ENCODE measurements at regions not wholly inside any gene's neighbourhood (a gene's known extent, or its start where the extent isn't known, plus 50 kb on each side); places are given as distances from the start of the nearest gene placed in this dataset.

DNA sequence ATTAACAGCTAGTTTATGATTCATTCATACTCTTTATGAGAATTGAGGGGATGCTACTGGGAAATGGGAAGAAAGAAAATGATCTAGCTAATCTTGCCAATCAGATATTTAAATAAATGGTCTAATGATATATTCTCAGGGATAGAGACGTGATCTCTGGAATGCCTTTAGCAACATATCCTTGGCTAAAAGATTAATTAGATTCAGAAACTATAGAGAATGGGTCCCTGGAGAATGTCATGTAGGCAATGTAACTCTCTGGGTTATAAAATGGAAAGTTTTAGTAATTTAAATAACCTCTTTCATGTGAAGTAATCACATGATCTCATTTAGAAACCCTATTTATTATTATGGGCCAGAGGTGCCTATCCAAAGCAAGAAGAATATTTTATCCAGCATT lies 771.0 kb upstream of the CDH2 start:
- H3K36me3 Mint-ChIP-seq (ENCODE audit: low read depth) = no peaks in the 10 kb centered on the region
- DNase-seq = no peak
- no peaks in the 10 kb centered on the region for H3K27me3 Mint-ChIP-seq
- ChIA-PET CTCF (no interaction called here), POLR2A (no interaction called here)
- no peak overlapping the region for H3K4me3 Mint-ChIP-seq
- peaks cover 7% of the 10 kb centered on the region for H3K9me3 Mint-ChIP-seq
- no peak overlapping the region for H3K27ac Mint-ChIP-seq
- H3K4me1 Mint-ChIP-seq = no peaks in the 10 kb centered on the region

DNA sequence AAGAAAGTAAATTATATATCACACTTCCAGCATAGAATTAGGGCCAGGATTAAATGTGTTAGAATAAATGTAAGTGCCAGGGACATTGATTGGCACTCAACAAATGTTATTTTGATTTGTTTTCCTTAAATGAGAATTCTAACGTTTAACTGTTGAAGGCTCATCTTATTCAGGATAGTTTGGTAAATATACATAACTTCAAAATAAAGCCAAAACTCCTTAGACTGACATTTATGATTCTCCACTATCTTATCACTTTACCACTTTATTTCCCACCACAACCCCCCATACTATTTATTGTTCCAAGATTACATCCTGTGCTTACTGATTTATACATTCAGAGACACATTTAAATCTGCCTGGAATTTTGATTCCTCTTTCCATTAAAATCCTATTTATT lies 769.5 kb upstream of the CDH2 start:
- Mint-ChIP-seq H3K9me3 (peaks cover 9% of the 10 kb centered on the region), H3K4me1 (no peaks in the 10 kb centered on the region), H3K27ac (no peak overlapping the region), H3K4me3 (no peak overlapping the region), H3K36me3 (ENCODE audit: low read depth) (no peaks in the 10 kb centered on the region), H3K27me3 (no peaks in the 10 kb centered on the region)
- DNase-seq = no peak
- CTCF ChIA-PET = no interaction called here
- POLR2A ChIA-PET = no interaction called here

DNA sequence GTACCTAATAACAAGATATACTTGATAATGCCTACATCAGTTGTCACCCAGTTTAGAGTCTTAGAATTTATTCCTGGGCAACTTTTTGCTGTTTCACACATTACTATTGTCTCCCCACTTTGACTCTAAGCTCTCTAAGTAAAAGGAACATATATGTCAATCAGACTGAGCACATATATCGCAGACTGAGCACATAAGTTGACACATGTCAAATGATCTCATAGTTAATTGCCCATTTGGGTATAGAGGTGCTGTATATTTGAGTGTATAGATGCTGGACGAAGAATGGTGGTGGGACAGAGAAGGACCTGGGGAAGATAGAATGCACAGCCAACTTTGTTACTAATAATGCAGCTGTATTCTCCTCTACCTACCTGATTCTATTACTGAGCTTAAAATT lies 746.0 kb upstream of the CDH2 start:
- no peak for DNase-seq
- CTCF ChIA-PET = no interaction called here
- H3K27ac Mint-ChIP-seq = no peak overlapping the region
- H3K36me3 Mint-ChIP-seq (ENCODE audit: low read depth) = no peaks in the 10 kb centered on the region
- H3K4me3 Mint-ChIP-seq = no peak overlapping the region
- H3K27me3 Mint-ChIP-seq = no peaks in the 10 kb centered on the region
- POLR2A ChIA-PET = no interaction called here
- peaks cover 3% of the 10 kb centered on the region for H3K9me3 Mint-ChIP-seq
- no peaks in the 10 kb centered on the region for H3K4me1 Mint-ChIP-seq

DNA sequence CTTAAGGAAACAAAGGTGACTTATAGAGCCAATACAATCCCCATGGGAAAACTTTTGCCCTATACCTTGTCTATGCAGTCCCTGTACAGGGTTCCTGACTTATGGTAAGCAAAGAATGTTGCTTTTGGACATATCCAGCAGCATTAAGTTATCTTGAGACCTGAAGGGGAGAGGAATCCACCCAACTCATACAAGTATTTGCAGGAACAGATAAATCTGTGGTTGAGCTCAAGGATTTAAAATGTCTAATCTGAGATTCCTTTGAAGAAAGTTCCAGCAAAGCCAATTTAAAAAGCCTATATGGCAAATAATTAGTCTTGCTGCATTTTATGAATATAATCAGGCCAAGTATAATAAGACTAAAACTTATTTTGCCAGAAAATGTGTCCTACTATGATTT lies 739.5 kb upstream of the CDH2 start:
- Mint-ChIP-seq H3K27ac (no peak overlapping the region), H3K9me3 (peaks cover 3% of the 10 kb centered on the region), H3K4me1 (no peaks in the 10 kb centered on the region), H3K4me3 (no peak overlapping the region), H3K27me3 (no peaks in the 10 kb centered on the region), H3K36me3 (ENCODE audit: low read depth) (no peaks in the 10 kb centered on the region)
- POLR2A ChIA-PET = no interaction called here
- CTCF ChIA-PET = no interaction called here
- no peak for DNase-seq

DNA sequence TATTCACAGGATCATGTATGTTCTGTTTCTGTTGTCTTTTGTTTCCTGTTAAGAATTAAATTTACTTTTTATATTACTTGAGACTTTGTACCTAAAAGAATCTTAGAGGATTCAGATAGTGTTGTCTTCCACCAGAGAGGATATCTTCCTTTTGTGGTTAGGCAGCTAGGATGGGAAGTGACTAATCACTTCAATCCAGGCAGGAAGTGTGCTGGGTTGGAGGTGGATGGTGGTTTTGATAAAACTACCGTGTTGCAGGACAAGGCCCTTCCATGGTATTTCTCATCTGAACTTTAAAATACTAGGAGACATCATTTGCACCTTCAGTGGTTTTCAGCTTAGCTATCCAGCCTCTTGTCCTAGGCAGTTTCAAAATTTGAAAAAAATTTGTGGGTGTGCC lies 728.6 kb upstream of the CDH2 start:
- Mint-ChIP-seq H3K9me3 (peaks cover 3% of the 10 kb centered on the region), H3K4me1 (no peaks in the 10 kb centered on the region), H3K36me3 (ENCODE audit: low read depth) (no peaks in the 10 kb centered on the region), H3K27me3 (no peaks in the 10 kb centered on the region), H3K4me3 (no peak overlapping the region), H3K27ac (no peak overlapping the region)
- DNase-seq = no peak
- CTCF ChIA-PET = no interaction called here
- POLR2A ChIA-PET = no interaction called here

DNA sequence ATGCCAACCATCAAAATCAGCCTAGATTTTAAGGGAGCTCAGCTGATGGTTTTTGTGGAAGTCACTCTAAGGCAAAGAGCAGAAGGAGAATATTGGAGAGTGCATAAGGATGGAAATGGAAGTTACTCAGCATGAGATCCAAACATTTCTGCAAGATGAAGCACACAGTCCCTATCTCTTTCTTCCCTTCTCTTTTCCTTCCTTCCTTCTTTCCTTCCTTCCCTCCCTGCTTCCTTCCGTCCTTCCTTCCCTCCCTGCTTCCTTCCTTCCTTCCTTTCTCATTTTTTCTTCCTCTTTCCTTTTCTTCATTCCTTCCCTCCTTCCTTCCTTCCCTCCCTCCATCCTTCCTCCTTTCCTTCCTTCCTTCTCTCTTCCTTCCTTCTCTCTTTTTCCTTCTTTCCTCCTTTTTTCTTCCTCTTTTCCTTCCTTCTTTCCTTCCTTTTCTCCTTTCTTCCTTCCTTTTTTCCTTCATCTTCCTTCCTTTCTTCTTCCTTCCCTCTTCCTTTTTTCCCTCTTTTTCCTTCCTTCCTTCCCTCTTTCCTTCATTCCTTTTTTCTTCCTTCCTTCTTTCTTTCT lies 727.9 kb upstream of the CDH2 start:
- no peak for DNase-seq
- Mint-ChIP-seq H3K27me3 (no peaks in the 10 kb centered on the region), H3K36me3 (ENCODE audit: low read depth) (no peaks in the 10 kb centered on the region), H3K4me1 (no peaks in the 10 kb centered on the region), H3K27ac (no peak overlapping the region), H3K4me3 (no peak overlapping the region), H3K9me3 (peaks cover 3% of the 10 kb centered on the region)
- POLR2A ChIA-PET = no interaction called here
- CTCF ChIA-PET = no interaction called here

DNA sequence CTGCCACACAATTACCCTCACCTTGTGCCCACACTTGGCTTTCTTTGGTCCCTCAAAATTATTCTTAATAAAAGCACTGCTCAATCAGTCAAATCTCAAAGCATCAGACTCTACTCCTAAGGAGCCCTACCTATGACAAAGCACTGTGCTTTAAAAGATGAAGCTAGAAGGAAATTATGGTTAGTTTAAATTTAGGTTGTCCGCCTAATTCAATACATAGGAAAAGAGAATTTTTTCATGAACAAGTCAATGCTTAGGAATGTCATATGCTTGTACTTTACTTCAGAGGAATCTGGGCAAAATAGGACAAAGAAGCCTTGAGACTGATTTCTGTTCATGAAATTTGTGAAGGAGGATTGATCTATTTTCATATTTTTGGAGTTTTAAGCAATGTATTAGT lies 726.4 kb upstream of the CDH2 start:
- Mint-ChIP-seq H3K4me3 (no peak overlapping the region), H3K36me3 (ENCODE audit: low read depth) (no peaks in the 10 kb centered on the region), H3K4me1 (no peaks in the 10 kb centered on the region), H3K27ac (no peak overlapping the region), H3K9me3 (peaks cover 3% of the 10 kb centered on the region), H3K27me3 (no peaks in the 10 kb centered on the region)
- POLR2A ChIA-PET = no interaction called here
- DNase-seq = no peak
- CTCF ChIA-PET = no interaction called here

DNA sequence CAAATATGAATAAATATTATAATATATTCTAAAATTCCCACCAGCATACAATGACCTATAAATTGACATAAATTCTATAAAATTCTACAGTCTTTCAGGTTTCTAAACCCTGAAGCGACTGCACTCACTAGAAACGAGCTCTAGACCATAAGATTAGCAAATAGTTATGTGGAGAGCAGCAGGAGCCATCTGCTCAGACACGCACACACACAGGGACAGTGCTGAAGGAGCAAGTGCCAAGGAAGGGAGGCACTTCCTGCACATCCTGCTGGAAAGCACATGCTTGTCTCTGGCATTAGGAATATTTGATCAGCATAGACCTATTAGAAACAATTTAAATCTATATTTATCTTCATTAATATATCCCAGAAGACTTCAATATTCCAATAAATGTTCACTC lies 713.9 kb upstream of the CDH2 start:
- Mint-ChIP-seq H3K4me1 (no peaks in the 10 kb centered on the region), H3K27ac (no peak overlapping the region)
- CTCF ChIA-PET = no interaction called here

DNA sequence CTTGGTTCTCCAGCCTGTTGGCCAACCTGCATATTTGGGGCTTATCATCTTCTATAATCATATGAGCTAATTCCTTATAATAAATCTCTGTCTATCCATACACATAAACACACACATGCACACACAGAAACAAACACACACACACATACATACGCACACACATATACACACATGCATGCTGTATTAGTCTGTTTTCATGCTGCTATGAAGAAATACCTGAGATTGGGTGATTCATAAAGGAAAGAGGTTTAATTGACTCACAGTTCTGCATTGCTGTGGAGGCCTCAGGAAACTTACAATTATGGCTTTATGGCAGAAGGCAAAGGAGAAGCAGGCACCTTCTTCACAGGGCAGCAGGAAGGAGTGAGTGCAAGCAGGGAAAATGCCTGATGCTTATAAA lies 707.4 kb upstream of the CDH2 start:
- no peak for DNase-seq
- H3K4me1 Mint-ChIP-seq = no peaks in the 10 kb centered on the region
- peaks cover 4% of the 10 kb centered on the region for H3K9me3 Mint-ChIP-seq
- CTCF ChIA-PET = no interaction called here
- no peaks in the 10 kb centered on the region for H3K36me3 Mint-ChIP-seq (ENCODE audit: low read depth)
- H3K27me3 Mint-ChIP-seq = no peaks in the 10 kb centered on the region
- POLR2A ChIA-PET = no interaction called here
- no peak overlapping the region for H3K4me3 Mint-ChIP-seq
- H3K27ac Mint-ChIP-seq = no peak overlapping the region

More for the DNA sequence above, 713.9 kb upstream of the CDH2 start:
- POLR2A ChIA-PET = no interaction called here
- DNase-seq = no peak
- H3K36me3 Mint-ChIP-seq (ENCODE audit: low read depth) = no peaks in the 10 kb centered on the region
- no peaks in the 10 kb centered on the region for H3K27me3 Mint-ChIP-seq
- no peak overlapping the region for H3K4me3 Mint-ChIP-seq
- H3K9me3 Mint-ChIP-seq = no peaks in the 10 kb centered on the region

DNA sequence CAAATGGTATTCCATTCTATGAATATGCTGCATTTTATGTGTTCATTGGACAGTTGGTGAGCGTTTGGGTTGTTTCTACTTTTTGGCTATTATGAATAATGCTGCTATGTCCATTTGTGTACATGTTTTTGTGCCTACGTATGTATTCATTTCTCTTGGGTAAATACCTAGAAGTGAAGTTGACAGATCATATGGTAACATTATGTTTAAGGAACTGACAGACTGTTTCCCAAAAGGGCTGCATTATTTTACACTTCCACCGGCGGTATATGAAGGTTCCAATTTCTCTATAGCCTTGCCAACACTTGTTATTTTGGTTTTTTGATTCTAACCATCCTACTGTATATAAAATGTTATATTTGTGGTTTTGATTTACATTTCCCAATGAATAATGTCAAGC lies 703.9 kb upstream of the CDH2 start:
- POLR2A ChIA-PET = no interaction called here

DNA sequence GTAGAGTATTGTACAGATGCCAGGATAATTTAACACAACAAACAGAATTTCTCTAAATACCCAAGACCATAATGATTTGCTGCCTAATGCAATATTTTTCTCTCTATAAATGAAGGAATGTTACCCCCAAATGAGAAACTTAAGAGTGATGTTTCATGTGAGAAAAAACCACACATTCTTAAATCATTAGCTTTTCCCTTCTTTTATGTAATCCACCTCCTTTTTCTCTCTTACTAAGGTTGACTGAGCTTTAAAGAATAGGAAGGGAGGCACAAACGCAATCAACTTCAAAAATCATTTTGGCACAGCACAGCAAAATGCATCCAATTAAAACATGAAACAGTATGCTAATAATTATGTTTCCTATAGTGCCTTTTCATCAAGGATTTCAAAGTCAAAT lies 698.1 kb upstream of the CDH2 start:
- Mint-ChIP-seq H3K27me3 (no peaks in the 10 kb centered on the region), H3K27ac (no peak overlapping the region), H3K9me3 (peaks cover 2% of the 10 kb centered on the region), H3K4me1 (no peaks in the 10 kb centered on the region), H3K36me3 (ENCODE audit: low read depth) (no peaks in the 10 kb centered on the region), H3K4me3 (no peak overlapping the region)
- CTCF ChIA-PET = no interaction called here
- no peak for DNase-seq
- POLR2A ChIA-PET = no interaction called here

More for the DNA sequence above, 703.9 kb upstream of the CDH2 start:
- Mint-ChIP-seq H3K4me1 (no peaks in the 10 kb centered on the region), H3K27me3 (no peaks in the 10 kb centered on the region), H3K4me3 (no peak overlapping the region), H3K27ac (no peak overlapping the region), H3K36me3 (ENCODE audit: low read depth) (no peaks in the 10 kb centered on the region), H3K9me3 (peaks cover 6% of the 10 kb centered on the region)
- CTCF ChIA-PET = no interaction called here
- no peak for DNase-seq

DNA sequence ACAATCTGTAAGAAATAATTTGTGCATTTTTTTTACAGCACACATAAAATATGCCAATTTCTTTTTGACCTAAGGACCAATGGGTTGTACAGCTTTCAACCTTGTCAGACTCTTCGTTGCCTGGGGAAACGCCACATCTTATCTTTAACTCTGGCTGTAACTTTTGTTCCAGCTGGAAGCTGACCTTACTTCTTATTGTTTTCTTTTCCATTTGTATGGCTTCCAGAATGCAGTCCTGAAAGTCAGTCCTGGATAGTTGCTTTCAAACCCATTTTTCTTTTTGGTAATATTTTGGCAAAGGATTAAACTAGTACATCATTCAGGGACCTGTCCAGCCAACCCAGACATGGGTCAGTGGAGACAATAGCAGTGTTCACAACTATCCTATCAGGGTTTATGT lies 686.5 kb upstream of the CDH2 start:
- POLR2A ChIA-PET = no interaction called here
- no peak for DNase-seq
- Mint-ChIP-seq H3K9me3 (no peaks in the 10 kb centered on the region), H3K4me1 (no peaks in the 10 kb centered on the region), H3K36me3 (ENCODE audit: low read depth) (no peaks in the 10 kb centered on the region), H3K27ac (no peak overlapping the region), H3K27me3 (no peaks in the 10 kb centered on the region), H3K4me3 (no peak overlapping the region)
- CTCF ChIA-PET = no interaction called here

DNA sequence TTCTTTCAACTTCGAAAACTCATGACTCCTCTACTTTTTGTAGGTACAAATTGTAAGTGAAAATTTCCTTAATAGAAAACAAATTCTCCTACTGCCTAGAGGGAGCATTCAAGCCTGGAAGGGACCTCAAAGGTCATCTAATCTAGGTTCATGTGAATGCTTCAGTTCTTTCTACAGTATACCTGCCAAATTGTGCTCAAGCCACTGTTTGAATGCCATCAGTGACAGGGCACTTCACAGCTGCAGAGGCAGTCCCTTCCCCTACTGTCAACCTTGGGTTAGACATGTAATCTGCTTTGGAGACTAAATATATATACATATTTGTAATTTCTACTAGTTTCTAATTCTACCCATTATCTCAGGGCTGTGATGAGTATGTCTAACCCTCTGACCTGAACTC lies 681.3 kb upstream of the CDH2 start:
- POLR2A ChIA-PET = no interaction called here
- no peaks in the 10 kb centered on the region for H3K27me3 Mint-ChIP-seq
- CTCF ChIA-PET = no interaction called here
- no peak overlapping the region for H3K27ac Mint-ChIP-seq
- H3K9me3 Mint-ChIP-seq = no peaks in the 10 kb centered on the region
- no peak for DNase-seq
- H3K4me1 Mint-ChIP-seq = no peaks in the 10 kb centered on the region
- no peaks in the 10 kb centered on the region for H3K36me3 Mint-ChIP-seq (ENCODE audit: low read depth)
- no peak overlapping the region for H3K4me3 Mint-ChIP-seq

DNA sequence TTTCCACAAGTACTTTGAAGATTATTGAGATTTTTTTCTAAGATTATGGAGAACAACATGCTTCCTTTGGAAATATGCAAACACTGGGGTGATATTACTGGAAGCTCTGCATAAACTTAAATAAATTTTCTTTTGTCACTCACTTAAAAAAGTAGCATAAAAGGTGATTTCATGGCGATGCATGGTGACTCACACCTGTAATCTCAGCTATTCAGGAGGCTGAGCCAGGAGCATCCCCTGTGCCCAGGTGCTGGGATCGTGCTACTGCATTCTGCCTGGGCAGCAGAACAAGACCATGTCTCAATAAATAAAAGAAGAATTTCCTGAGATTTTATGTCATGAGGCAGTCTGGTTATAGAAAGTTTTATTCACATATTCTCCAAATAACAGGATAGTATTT lies 679.1 kb upstream of the CDH2 start:
- Mint-ChIP-seq H3K4me1 (no peaks in the 10 kb centered on the region), H3K27me3 (no peaks in the 10 kb centered on the region), H3K27ac (no peak overlapping the region), H3K36me3 (ENCODE audit: low read depth) (no peaks in the 10 kb centered on the region), H3K9me3 (no peaks in the 10 kb centered on the region), H3K4me3 (no peak overlapping the region)
- ChIA-PET CTCF (no interaction called here), POLR2A (no interaction called here)
- DNase-seq = no peak

DNA sequence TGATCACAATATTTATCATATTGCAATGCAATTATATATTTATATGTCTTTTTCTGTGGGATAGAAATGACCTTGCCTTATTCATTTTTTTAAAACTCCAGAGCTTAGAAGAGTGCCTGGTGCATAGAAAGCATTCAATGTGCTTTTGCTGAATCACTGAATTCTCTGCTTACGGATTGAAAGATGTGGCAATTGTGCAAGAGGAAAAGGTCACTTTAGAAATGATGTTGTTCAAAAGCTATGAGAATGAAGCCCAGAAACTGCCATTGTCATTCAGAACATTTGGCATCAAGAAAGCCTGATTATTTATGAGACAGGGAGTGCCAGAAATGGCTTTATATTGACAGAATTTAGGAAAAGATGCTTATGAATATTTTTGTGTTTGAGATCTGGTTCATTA lies 678.6 kb upstream of the CDH2 start:
- Mint-ChIP-seq H3K9me3 (no peaks in the 10 kb centered on the region), H3K4me1 (no peaks in the 10 kb centered on the region), H3K36me3 (ENCODE audit: low read depth) (no peaks in the 10 kb centered on the region), H3K27ac (no peak overlapping the region), H3K27me3 (no peaks in the 10 kb centered on the region), H3K4me3 (no peak overlapping the region)
- no peak for DNase-seq
- ChIA-PET CTCF (no interaction called here), POLR2A (no interaction called here)

Data from activated CD4-positive, alpha-beta T cell treated with anti-CD3 and anti-CD28 coated beads, Interleukin-2, amount 10 ng/mL, durations not matched to agents 7 days and 5 days (primary cell).